ENCODE measurements at regions not wholly inside any gene's neighbourhood (a gene's known extent, or its start where the extent isn't known, plus 50 kb on each side); places are given as distances from the start of the nearest gene placed in this dataset.

DNA sequence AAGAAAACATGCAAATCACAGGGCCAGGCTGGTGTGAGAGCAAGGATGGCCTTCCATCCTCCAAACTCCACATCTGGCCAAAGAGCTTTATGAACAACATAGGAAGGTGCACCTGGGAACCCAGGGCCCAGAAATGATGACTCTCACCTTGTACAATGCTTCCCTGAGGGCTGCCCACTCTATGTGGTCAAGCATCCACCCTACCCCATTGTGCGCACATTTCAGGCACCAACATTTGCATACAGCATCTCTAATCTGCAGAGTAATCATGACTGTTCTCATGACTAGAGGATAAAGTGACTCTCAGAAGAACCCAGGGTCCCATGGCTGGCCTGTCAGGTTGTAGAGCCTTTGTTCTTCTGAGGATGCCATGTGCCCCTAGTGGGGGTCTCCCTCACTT lies 57.2 kb upstream of the NTF3 start:
- TF ChIP-seq POLR2AphosphoS2 (IDR thresholded peaks at IDR 0.05; ENCODE audit: low read depth, low read length), result no peak
- TF ChIP-seq, protein P1, sequence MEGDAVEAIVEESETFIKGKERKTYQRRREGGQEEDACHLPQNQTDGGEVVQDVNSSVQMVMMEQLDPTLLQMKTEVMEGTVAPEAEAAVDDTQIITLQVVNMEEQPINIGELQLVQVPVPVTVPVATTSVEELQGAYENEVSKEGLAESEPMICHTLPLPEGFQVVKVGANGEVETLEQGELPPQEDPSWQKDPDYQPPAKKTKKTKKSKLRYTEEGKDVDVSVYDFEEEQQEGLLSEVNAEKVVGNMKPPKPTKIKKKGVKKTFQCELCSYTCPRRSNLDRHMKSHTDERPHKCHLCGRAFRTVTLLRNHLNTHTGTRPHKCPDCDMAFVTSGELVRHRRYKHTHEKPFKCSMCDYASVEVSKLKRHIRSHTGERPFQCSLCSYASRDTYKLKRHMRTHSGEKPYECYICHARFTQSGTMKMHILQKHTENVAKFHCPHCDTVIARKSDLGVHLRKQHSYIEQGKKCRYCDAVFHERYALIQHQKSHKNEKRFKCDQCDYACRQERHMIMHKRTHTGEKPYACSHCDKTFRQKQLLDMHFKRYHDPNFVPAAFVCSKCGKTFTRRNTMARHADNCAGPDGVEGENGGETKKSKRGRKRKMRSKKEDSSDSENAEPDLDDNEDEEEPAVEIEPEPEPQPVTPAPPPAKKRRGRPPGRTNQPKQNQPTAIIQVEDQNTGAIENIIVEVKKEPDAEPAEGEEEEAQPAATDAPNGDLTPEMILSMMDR (IDR thresholded peaks at IDR 0.05 in 2 of 3, conservative IDR thresholded peaks at IDR 0.05 in 1 of 3; ENCODE audit: control insufficient read depth in 2 of 3, extremely low read depth in 1 of 3, insufficient read depth in 1 of 3, low read depth in 3 of 3, low read length in 3 of 3), result no peak
- no peak for TF ChIP-seq CHD2 (IDR thresholded peaks at IDR 0.05; ENCODE audit: borderline replicate concordance, low read depth, low read length)
- TF ChIP-seq EZH2 (IDR thresholded peaks at IDR 0.05; ENCODE audit: borderline replicate concordance, control insufficient read depth, low read depth, low read length), result no peak
- no peak for TF ChIP-seq RFX5 (IDR thresholded peaks at IDR 0.05; ENCODE audit: low read depth, low read length)
- TF ChIP-seq CEBPB (IDR thresholded peaks at IDR 0.05; ENCODE audit: borderline replicate concordance in 1 of 2, low read depth in 2 of 2, low read length in 2 of 2), result no peak
- TF ChIP-seq, protein P2, sequence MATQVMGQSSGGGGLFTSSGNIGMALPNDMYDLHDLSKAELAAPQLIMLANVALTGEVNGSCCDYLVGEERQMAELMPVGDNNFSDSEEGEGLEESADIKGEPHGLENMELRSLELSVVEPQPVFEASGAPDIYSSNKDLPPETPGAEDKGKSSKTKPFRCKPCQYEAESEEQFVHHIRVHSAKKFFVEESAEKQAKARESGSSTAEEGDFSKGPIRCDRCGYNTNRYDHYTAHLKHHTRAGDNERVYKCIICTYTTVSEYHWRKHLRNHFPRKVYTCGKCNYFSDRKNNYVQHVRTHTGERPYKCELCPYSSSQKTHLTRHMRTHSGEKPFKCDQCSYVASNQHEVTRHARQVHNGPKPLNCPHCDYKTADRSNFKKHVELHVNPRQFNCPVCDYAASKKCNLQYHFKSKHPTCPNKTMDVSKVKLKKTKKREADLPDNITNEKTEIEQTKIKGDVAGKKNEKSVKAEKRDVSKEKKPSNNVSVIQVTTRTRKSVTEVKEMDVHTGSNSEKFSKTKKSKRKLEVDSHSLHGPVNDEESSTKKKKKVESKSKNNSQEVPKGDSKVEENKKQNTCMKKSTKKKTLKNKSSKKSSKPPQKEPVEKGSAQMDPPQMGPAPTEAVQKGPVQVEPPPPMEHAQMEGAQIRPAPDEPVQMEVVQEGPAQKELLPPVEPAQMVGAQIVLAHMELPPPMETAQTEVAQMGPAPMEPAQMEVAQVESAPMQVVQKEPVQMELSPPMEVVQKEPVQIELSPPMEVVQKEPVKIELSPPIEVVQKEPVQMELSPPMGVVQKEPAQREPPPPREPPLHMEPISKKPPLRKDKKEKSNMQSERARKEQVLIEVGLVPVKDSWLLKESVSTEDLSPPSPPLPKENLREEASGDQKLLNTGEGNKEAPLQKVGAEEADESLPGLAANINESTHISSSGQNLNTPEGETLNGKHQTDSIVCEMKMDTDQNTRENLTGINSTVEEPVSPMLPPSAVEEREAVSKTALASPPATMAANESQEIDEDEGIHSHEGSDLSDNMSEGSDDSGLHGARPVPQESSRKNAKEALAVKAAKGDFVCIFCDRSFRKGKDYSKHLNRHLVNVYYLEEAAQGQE (IDR thresholded peaks at IDR 0.05; ENCODE audit: low read depth, low read length), result no peak
- TF ChIP-seq CHD1 (IDR thresholded peaks at IDR 0.05; ENCODE audit: low read depth, low read length), result no peak
- TF ChIP-seq RAD21 (IDR thresholded peaks at IDR 0.05; ENCODE audit: insufficient read depth, low read depth, low read length), result no peak
- TF ChIP-seq NFIC (IDR thresholded peaks at IDR 0.05; ENCODE audit: low read depth, low read length), result no peak
- no peak for TF ChIP-seq BACH1 (IDR thresholded peaks at IDR 0.05; ENCODE audit: borderline replicate concordance)
- no peak for TF ChIP-seq PAX8 (IDR thresholded peaks at IDR 0.05)

Measured in GM12878 (cell line).